ENCODE measurements at regions not wholly inside any gene's neighbourhood (a gene's known extent, or its start where the extent isn't known, plus 50 kb on each side); places are given as distances from the start of the nearest gene placed in this dataset.
"Not testable (repeated sequence)": the region's sequence is repeated elsewhere in the genome, so short reads cannot be mapped to it uniquely, and the experiment has no call there.

DNA sequence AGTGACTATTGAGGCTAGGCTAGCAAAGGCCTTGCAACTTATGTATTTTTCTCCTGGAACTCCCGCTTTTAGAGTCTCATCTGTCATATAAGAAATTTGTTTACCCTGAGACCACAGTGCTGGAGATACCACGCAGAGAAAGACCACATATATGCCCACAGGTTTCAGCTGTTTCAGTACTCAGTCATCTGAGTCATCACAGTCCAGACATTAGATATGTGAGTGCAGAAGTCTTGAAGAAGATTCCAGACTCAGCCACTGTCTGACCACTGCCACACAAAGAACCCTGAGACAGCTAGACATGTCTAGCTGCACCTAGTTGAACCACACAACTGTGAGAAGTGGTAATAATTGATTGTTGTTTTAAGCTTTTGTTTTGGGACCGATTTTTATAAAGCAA, 648.3 kb downstream of the EPM2A start:
- no peak for DNase-seq

- DNase-seq, result no peak
Observed at GRCh38 chr6:145090801-145091585, 644.3 kb downstream of the EPM2A start.

DNA sequence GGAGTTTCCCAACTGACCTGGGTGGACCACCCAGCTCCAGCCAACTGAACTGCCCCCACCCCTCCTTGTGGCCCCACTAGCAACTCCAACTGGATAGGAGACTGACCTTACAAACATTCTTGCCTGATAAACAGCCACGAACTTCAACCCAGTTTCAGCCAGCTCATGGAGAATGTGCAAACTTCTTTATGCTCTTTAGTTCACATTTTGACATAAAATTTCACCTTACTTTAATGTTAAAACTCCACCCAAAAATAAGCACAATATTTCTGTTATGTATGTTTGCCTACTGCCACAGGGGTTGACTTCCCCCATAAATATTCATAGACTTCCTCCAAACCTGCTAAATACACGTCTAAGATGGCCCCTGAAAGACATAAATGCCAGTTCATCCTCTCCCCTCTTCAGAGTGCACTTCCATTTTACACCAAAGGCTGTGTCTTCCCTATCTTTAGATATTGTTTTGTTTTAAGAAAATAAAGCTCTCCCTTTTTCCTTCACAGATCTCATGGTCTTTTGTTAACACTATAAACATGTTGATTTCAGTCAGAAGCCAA, 643.7 kb downstream of the EPM2A start:
- no peak for DNase-seq

- DNase-seq, result no peak
Observed at GRCh38 chr6:145092554-145092953, 642.8 kb downstream of the EPM2A start.

GRCh38 chr6:145093226-145093625, 642.1 kb downstream of the EPM2A start:
- DNase-seq, result no peak

- no peak for DNase-seq
Observed at GRCh38 chr6:145096846-145097245, 638.5 kb downstream of the EPM2A start.

- DNase-seq, result not testable (repeated sequence)
Observed at GRCh38 chr6:145098127-145098526, 637.2 kb downstream of the EPM2A start.

GRCh38 chr6:145099713-145100112, 635.6 kb downstream of the EPM2A start:
- DNase-seq, result no peak

GRCh38 chr6:145110109-145110508, 625.2 kb downstream of the EPM2A start:
- no peak for DNase-seq

GRCh38 chr6:145111407-145111806, 623.9 kb downstream of the EPM2A start:
- DNase-seq, result not testable (repeated sequence)

GRCh38 chr6:145112711-145113148, 622.6 kb downstream of the EPM2A start:
- no peak for DNase-seq

GRCh38 chr6:145115638-145116037, 619.7 kb downstream of the EPM2A start:
- DNase-seq, result no peak

DNA sequence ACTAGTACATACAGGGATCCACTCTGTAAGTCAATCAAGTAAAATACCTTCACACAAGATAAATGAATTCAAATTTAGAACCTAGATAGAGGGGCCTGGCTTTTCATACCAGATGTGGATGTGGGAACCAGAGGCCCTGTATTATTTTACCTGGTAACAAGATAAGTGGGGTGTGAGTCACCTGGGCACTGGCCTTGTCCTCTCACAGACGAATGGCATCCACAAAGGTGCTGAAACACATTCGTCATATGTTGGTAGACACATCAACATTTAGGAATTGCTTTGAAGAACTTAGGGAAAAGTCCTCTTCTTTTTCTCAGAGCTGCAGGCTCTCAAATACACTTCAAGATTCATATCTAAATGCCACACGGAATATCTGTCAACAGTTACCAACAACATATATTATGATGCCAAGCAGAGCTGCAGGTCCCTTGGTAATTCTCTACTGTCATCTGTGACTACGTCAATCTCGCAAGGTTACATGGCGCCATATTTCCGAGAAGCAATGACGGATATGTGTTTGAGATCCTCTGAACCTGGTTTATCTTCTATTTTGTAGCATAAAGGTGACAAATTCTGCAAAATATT, 618.6 kb downstream of the EPM2A start:
- DNase-seq, result no peak

DNA sequence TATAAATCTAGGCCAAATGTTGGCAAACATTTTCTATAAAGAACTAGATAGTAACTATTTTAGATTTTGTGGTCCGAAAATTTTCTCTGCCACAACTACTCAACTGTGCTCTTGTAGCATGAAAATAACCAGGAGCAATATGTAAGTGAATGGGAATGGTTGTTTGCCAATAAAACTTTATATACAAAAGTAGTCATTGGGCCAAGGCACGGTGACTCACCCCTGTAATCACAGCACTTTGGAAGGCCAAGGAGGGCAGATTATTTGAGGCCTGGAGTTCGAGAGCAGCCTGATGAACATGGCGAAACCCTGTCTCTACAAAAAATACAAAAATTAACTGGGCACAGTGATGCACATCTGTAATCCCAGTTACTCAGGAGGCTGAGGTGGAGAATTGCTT, 617.1 kb downstream of the EPM2A start:
- no peak for DNase-seq

- DNase-seq, result no peak
Observed at GRCh38 chr6:145119081-145119480, 616.2 kb downstream of the EPM2A start.

DNA sequence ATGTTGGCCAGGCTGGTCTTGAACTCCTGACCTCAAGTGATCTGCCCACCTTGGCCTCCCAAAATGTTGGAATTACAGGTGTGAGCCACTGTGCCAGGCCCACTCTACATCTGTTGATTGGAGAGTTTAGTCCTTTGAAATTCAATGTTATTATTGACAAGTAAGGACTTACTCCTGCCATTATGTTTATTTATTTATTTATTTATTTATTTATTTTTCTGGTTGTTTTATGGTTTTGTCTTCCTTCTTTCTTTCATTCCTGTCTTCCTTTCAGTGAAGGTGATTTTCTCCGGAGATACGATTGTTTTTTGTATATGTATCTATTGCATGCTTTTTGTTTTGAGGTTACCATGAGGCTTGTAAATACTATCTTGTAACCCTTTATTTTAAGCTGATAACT, 602.6 kb downstream of the EPM2A start:
- no peak for DNase-seq

DNA sequence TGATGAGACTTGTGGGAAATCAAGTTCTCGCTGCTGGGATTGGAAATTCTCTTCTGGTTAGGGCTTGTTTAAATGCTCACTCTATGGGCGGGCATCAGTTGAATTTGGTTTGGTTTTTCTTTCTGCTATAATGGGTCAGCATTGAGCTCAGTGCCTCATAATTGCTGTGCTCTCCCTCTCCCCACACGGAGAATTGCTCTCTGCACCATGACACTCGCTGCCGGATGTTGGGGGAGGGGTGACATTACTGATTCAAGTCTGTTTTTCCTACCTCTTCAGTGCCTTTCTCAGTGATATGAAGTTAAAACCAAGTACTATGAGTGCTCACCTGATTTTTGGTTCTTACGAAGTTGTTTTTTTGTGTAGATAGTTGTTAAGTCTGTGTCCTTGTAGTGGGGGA, 599.6 kb downstream of the EPM2A start:
- DNase-seq, result no peak

DNA sequence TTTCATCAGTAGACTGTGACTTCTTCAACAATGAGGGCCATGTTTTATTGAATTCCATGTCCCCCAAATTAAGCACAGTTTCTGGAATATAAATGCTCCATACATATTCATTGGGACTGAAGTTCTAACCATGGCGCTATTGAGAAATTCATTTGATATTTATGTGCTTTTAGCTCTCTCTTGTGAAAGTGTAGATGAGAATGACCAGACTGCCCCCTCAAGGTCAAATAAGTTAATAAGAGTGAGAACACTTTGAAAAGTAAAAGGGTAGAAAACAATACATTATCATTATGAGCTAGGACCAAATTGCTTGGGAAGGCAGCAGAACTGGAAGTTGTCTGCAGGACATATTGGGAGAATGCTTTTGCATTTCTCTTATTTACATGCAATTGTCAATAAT, 597.9 kb downstream of the EPM2A start:
- no peak for DNase-seq

- DNase-seq, result no peak
Observed at GRCh38 chr6:145138469-145139139, 596.7 kb downstream of the EPM2A start.

DNA sequence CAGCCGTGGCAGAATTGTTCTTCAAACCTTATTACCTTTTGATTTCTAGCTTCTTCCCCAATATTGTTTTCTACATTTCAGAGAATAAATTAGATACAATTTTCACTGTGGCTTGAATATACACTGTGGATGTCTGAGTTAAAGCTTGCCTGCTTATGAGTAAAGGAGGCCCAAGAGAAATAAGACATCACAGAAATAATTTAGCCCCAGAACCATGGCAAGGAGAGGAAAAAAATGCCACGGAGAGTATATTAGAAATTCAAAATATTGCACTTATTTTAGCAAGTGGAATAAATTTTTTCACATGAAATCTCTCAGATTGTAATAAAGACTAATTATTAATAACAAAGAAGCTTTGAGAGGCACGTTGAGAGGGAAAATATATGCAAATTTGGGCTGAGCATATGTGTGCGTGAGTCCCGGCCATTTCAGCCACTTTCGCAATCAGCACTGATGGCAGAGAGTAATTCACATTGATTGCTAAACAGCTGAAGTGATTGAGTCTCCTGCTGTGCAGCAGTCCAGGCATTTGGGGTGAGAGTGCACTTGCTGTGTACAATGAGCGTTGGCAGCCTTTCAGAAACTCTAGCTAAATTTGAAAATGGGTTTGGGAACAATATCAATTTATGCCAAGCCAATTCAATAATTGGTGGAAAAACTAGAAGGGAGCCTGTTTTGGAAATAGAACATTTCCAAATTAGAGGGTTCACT, 596.0 kb downstream of the EPM2A start:
- no peak for DNase-seq

- no peak for DNase-seq
Observed at GRCh38 chr6:145139895-145140294, 595.4 kb downstream of the EPM2A start.

DNA sequence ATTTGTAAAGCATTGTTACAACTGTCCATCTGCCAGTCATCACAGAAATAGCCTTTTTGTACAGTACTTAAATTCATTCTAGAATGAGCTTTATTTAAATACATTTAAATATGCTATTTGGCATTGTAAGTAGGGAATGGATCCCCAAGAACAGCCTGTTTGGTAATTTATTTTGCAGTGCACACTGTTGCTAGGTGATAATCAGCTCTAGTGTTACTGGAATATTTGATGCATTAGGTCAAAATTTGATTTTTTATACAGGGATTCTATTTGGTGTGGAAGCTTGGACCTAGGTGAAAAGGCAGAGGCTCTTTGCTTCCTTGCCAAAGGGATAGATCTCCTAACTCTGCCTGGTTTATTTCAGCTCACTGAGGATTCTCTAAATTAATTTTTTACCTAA, 593.7 kb downstream of the EPM2A start:
- DNase-seq, result no peak

GRCh38 chr6:145142958-145143357, 592.4 kb downstream of the EPM2A start:
- no peak for DNase-seq

All from effector CD4-positive, alpha-beta T cell (primary cell).